NCI-H2196 treated with DMSO at 0.1 percent for 48 hours (cell line): ENCODE measurements at regions not wholly inside any gene's neighbourhood (a gene's known extent, or its start where the extent isn't known, plus 50 kb on each side); places are given as distances from the start of the nearest gene placed in this dataset.

Experiments used
- DNase-seq: peaks from one replicate; lab custom pipeline; 2025; ENCODE audit not compliant: unreplicated experiment; lab: John Stamatoyannopoulos, UW

DNA sequence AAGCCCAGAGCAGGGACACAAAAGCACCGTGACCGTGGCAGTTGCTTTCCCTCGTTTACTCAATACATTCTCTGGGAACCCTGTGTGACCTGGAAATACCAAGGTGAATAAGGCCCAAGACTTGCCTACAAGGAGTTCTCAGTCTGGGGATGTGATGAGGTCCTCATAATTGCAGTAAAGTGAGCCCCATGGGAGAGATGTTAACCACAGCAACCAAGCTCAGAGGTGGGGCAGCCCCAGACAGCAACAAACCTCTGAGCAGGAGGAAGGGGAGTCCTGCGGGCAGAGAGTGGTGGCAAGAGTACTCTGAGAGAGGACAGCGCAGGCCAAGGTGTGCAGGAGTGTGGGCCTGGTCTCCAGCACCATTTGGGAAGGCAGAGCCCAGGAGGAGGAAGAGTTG is 91.6 kb downstream of the TTC32 start:
- DNase-seq: no peak

DNA sequence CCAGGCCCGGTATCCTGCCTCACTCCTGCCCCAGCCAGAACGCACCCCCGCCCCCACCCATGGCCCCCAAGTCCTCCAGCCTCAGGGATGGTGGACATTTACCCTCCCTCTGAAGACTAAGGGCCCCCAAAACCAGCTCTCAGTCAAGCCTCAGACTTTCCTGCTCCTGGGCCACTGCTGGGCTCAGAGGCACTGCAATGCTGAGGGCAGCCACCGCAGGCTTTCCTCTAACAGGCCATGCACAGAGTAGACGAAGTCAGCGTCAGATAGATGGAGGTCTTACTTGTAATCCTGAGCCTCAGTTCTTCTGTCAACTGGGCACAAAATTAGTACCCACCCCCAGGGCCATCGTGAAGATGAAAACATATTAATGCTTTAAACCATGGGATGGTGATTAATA is 92.6 kb downstream of the TTC32 start:
- no peak for DNase-seq

DNA sequence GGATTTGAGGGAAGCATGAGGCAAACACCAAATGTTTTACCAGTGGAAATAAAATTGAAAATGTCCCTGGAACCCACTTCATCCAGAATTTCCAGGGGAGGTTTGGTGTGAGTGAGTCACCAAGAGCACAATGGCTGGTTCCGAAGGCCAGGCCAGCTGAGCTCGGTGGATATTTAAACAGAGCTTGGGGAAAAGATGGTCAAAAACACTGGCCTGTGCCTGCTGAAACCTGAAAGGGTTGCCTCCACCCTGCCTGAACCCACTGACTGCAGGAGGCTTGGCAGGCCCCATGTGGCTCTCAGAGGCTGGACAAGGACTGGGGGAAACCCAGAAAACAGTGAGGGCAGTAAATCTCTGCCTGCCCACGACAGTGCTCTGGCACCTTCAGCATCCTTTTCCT is 93.9 kb downstream of the TTC32 start:
- no peak for DNase-seq

DNA sequence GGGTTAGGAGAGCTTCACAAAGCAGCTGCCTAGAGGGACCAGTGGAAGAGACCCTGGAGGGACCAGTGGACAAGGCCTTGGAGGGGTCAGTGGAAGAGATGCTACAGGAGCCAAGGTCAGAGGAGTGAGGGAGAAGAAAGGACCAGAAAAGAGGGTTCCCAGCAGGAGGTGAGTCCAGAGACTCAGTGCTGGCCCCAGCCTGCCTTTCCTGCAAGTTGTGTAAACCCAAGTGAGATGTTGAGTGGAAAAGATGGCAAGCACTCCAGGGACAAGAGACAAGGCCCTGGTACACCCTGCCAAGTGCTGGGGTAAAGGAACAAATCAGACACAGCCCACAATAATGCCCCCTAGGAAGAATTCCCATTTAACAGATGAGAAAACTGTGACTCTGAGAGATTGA is 94.4 kb downstream of the TTC32 start:
- DNase-seq: no peak

DNA sequence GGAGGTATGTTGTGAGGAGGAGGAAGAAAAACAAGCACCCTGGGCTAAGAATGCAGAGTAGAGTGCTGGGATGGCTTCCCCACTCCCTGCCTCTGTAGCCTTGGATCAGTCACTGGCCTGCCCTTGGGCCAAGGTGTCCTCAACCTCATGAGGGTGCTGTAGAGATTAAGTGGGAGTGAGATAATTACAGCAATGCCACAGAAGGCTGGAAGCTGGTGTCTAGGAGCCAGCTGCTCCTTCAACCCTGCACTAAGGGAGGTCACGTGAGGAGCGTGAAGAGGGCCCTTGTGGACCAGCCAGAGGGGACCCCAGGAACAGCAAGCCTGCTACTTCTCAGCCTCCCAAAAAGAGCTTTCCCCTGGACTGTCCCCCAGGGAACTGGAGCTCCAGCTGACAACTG is 95.2 kb downstream of the TTC32 start:
- no peak for DNase-seq

DNA sequence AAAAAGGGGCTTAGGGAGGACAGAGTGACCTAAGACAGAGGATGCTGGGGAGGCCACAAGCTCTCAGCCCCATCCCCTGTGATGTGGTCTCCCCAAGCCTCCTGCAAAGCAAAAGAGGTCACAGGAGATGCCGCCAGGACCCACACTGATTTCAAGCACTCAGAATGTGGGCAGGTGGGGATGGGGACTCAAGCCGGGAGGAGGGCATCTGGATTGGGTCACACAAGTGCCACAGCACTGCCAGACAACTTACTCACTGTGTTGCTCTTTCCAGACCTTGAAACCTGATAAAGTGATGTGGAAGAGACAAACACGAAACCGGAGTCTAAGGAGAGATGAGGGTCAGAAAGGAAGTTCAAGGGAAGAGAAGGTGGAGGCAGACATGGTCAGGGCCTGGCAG is 95.7 kb downstream of the TTC32 start:
- DNase-seq: no peak

DNA sequence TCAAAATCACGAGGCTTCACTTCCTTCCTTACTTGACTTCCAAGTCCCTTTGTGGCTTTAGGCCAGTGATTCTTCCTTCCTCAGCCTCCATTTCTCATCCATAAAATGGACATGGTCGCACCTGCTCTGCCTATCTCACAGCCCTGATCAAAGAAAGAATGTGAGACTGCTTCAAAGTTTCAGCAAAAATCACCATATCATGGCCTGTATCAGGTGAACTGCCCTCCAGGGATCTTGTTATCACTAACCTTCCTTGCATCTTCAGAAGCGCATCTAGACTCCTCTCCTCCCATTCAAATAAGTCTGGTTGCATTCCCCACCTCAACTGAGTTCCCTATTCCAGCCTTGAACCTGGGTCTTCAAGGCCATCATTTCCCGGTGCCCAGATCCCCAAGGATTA is 96.5 kb downstream of the TTC32 start:
- no peak for DNase-seq

DNA sequence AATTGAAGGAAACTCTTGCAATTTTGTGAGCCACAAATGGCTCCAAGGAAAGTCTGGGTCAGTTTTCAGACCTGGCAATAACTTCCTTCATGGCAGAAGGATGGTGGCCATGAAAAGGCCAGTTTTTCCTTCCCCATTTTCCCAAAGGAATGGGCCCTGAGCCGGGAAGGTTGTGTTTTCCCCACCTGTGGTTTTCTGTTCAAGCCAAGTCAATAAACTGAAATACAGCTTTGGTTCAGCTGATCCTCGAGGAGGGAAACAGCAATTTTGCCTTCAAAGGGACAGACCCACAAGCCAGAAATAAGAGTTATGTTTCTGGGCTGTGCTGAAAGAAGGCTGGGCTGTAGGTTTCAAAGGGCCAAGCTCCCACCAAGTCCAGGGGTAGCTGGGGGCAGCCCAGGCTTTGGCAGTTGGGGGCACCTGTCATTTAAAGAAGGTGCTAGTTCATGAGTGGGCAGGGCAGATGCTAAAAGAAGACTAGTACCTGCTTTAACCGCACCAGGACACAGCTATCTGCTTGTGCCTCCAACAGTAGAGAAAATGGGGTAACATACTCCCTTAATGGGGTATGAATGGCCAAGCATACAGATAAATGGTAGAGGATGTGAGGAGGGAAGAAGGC is 97.0 kb downstream of the TTC32 start:
- no peak for DNase-seq

DNA sequence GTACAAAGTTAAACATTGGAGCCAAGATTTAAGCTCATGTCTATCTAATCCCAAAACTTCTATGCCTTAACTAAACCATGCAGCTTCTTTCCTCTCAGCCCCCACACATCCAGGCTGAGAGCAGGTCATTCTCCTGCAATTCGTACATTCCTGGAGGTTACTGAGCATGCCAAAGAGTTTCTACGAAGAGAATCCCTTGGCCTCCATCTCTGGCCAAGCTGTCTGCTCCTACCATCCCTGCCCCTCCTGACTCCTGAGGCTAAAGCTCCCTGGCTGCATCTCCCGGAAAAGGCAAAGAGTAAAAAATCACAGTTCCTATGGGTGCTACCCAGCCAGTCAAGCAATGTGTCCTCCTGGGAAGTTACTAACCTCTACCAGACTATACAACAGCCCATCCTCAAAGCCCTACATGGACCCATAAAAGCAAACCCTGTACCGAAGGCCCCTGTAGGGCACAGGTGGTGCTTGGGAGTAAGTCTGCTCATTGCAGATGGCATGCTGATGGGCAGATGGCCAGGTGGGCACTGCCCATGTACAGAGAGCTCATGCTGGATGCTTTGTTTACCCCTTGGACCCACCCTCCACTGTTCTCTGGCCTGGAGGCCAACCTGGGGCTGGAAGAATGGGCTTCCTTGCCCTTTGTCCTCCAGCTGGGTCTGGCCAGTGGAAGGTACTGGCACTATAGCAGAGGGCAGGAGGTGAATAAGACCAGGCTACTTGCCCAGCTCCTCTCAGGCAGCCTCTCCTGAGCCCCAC is 99.5 kb downstream of the TTC32 start:
- DNase-seq: no peak

DNA sequence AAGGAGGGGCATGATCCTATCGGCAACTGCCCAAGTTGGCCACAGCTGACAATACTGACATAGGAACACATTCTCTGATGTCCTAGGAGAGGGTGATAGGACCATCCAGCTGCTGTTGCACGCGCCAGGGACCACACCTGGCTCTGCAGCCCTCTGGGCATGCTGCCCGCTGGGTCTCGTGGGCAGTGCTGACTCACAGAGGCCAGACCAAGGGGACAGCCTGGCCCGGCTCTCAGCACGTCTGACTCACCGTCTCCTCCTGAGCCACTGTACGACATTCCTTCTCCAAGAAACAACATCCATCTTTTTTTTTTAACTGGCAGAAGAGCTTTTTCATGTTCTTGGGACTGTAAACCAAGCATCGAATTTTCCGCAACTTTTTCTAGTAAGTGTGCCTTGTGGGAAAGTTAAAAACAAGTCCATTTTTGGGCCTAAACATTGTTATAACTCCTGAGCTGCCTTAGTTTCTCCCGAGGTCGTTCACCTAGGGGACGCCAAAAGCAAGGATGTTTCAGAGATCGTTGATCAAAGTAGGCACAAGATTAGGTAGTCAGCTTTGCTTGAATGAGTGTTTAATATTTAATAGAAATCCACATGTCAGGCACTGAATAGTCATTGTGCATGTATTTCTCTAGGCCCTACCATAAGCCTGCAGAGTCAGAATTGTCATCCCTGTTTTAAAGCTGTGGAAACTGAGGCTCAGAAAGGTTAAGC is 100.3 kb downstream of the TTC32 start:
- peak; percentile 50 for DNase-seq

DNA sequence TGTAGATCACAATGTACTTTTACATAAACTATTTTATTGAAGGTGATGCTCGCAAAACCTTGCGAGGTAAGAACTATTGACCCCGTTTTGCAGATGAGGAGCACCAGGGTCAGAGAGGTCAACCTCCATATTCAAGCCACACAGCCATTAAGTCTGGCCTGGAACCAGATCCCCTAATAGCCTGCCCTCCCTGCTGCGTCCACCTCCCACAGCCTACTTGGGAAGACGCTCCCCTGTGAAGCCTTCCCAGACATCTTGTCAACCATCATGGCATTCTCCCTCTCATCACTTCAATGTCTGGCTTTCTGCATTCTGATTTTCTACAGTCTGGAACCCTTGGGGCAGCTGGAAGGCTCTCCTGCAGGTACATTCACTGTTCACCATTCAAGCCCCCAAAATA is 101.0 kb downstream of the TTC32 start:
- DNase-seq: no peak

DNA sequence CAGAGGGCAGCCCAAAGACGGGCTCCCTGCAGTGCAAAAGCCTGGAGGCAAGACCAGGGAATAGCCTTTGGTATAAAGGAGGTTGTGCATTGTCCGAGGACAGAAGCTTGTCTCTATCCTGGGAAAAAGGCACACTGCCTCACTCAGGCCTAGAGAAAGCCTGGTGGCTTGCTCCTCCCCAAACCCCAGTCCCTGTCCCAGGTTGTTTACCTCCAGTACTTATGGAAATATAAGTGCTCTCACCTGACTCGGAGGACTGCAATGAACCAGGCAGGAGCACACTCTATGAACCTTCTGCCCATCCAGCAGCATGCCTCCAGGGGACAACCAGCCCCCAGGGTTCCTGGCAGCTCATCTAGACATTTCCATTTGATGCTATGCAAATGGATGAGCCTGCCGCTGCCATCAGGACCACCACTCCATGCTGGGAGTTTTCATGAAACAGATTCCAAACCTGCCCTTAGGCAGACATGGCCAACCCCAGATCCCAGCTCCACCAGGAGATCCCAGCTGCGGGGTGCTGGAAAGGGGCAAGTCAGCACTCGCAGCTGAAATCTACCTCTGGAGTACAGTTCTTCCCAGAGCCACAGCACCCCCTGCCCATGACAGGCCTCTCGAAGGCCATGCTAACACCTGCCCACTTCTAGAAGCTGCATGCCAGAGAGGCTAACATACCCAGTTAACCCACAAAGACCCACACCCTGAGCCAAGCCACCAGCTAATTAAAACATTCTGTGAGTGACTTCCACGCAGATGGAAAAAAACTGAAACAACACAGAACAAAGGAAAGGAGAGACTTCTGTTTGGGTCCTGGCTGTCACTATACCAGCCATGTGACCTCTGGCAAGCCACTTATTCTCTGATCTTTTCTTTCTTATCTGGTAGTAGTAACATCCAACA is 101.7 kb downstream of the TTC32 start:
- DNase-seq: no peak

DNA sequence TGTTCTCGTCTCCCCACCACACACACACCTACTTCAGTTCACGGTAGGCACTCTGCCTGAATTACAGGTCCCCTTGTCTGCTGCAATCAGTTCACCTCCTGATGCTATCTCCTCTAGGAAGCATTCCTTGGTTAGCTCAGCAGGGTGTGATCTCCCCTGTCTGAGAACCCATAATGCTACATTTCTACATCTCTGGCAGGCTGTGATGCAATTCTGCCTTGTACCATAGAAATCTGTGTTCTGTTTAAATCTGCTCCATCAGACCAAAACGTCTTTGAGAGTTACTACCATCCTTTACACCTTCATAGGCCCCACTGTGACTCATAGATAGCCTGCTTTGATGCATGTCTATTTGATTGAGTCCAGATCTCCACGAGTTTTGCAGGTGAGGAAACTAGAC is 103.9 kb downstream of the TTC32 start:
- no peak for DNase-seq

DNA sequence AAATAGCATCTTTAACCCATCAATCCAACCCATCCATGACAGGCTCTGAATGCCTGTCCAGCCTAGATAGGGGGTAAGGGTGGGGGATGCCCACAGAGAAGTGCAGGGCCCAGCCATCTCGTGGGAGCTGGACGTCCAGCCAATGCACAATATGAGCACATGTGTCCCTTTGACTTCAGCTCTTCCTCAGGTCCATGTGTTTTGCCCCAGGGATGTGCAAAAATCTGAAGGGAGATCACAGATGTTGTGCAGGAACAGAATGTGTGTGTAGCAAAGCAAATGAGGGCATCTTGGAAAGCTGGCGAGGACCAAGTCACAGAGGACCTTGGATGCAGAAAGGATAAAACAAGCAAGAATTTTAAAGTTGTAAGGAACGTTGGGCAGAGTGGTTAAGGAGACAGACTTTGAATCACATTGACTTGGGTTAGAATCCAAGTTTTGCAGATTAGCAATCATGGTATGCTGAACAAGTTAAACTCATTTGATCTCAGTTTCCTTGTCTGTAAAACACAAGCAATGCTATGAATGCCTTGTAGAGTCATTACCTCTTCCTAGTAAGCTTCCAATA is 104.5 kb downstream of the TTC32 start:
- no peak for DNase-seq

DNA sequence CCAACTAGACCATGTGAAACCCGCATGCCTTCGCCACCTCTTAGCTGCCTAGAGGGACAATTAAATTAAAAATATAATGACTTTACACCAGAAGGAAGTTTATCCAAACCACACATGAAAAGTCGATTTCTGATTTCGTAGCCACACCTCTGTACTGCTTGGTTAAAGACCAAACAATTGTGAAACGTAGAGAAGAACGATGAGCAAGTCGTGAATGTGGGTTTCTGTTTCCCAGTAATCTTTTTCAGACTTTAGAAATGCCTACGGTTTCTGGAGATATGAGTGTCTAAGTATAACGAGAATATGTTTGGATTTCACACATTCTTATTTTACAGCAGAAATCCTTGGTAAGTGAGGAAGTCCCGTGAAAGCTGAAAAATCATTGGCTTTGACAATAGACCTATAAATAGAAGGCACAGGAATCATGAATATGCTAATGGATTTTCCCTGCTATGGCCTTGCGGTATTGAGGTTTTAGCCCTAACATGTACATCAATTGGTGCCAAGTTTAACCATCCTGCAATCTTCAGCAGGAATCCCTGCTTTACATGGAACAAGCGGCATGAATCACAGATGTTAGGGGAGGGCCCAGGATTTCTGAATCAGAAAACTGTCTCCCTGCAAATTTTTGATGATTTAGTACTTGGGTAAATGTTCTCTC is 105.6 kb downstream of the TTC32 start:
- no peak for DNase-seq

DNA sequence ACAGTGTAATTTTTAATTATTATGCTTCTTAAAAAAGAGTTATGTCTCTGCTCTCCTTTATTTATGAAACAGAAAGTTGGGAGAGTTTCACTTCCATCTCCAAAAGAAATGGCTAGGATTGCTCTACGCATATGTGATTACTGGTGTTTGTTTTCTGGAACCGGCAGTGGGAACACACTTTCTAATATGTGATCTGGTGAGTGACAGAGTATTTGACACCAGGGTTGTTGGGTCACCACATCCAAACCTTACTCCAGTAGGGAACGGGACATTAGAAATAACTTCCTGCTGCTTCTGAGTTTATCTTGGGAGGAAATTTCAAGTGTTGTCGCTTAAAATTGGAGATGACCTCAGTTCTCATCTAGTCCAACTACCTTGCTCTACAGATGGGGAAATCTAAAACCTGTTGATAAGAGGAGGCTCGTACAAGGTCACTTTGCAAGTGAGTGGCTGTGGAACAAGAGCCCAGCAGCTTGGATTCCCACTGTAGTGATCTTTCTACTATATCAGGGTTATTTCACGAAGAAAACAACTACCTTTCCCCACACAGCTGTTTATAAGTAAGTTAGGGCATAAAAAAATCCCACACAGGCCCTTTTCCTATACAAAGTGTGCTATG is 108.5 kb downstream of the TTC32 start:
- no peak for DNase-seq

DNA sequence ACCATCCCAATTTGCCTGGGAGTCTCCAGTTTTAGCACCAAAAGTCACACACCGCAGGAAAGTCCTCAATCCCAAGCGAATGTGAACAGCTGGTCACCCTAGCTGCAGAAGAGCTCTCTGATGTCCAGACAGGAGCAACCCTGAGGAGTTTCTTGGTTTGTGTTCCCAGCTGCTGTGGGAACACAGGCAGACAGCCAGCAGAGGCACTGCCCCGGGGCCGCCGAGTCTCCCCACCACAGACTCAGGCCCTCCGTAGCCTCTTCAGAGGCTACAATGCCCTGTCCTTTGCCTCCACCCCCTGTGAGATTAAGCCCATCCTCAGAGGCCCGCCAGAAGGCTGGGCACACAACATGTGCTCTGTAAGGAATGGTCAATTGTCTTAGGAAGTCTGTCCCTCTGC is 111.5 kb downstream of the TTC32 start:
- no peak for DNase-seq

DNA sequence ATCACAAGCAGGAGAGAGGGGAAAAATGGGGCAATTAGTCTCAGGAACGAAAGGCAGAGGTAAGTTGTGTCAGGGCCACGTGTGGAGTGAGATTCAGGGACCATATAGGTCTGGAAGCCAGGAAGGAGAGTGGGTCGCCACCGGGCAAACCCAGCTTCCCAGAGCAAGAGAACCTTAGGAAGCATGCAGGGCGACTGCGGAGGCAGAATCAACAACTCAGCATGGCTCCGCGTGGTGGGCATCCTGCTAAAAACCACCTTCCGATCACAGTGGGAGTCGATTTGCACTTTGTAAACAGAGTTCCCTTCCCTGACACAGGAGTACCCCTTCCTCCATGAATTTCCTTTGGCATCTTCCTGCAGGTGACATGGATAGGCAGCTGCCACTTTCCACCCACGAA is 114.6 kb downstream of the TTC32 start:
- DNase-seq: no peak

DNA sequence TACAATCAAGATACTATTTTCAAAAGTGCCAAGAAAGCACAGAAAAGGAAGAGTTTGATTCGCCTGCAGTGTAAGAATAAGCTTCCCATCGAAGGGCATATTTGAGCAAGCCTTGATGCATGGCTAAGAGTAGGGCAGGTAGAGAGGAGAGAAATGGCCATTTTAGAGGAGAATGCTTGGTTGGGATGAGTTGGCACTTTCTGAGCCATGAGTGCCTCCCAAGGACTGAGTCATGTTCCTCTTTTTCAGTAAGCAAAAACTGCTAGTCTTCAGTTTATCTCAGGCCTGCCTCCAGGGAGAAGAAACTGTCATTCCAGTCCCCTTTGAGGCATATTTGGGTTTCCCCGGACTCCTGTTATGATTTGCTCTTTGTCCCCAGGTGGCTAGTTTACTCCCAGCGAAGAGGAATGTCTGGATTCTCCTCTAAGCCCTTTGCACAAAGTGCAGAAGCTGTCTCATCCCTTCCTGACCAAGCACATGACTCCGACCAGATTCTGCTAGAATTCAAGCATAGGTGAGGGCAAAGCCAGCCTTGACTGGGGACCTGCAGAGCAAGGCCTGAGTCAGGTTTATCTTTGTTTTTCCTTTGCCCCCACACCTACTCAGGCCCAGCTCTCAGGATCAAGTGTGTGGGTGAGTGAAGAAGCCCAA is 115.2 kb downstream of the TTC32 start:
- no peak for DNase-seq

DNA sequence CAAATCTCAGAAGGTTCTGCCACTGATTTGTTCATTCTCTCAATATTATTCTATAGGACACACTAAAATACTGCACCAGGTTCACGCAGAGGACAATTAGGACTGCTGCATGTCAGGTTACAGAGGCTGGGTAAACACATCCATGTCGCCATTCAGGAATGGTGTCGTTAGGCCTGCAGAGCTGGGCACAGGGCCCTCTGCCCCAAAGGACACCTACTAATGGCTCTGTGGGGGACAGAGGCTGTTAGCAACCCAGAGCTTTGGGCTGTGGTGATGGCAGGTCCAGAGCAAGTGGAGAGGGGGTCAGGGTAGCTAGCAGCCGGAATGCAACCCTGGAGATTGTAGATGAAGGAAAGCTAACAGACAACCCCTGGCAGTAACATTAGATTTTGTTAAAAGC is 115.9 kb downstream of the TTC32 start:
- no peak for DNase-seq
